ENCODE measurements at regions not wholly inside any gene's neighbourhood (a gene's known extent, or its start where the extent isn't known, plus 50 kb on each side); places are given as distances from the start of the nearest gene placed in this dataset.

GRCh38 chr12:75596406-75596805 is 85.0 kb upstream of the KRR1 start:
- no peak for TF ChIP-seq GATA3 (IDR thresholded peaks at IDR 0.05; ENCODE audit: low read depth, low read length)
- no peak for TF ChIP-seq GATA2 (IDR thresholded peaks at IDR 0.05; ENCODE audit: low read depth, low read length)

Measured in SH-SY5Y (cell line).